T-cell (primary cell): ENCODE measurements at regions not wholly inside any gene's neighbourhood (a gene's known extent, or its start where the extent isn't known, plus 50 kb on each side); places are given as distances from the start of the nearest gene placed in this dataset.

Experiments used
- ATAC-seq, 4 experiments: fragments of 200-7000 bp in 3 of 4; fragments of 150-1000 bp in 1 of 4; cut with Tn5 transposase; replicated peaks in 1 of 4; 1 replicate in 3 of 4; 2 replicates in 1 of 4; pipeline ENCODE4 v1.10.0; 2021; ENCODE audit warnings: moderate library complexity in 3 of 4, mild to moderate bottlenecking in 2 of 4, moderate number of reproducible peaks in 1 of 4
- CTCF ChIA-PET, 2 donors: fragments of 300-600 bp; sonication (Branson Sonifier 250); formaldehyde crosslinking; loops; one replicate each; lab custom pipeline; 2022; ENCODE audit warnings: antibody characterized with exemption in 2 of 2; lab: Charles Lee
- POLR2A ChIA-PET, 2 donors: fragments of 300-600 bp; sonication (Branson Sonifier 250); formaldehyde crosslinking; loops; one replicate each; lab custom pipeline; 2022; ENCODE audit warnings: antibody characterized with exemption in 2 of 2; lab: Charles Lee
- DNase-seq, 35 experiments: peaks; one replicate each; pipeline versions ENCODE4 v3.0.0 to v3.0.0-alpha.2; 2013 to 2023
- H3K27ac ChIP-seq: one replicate; pipeline ENCODE4 v1.5.1; 2013; ENCODE audit warnings: low read length
- H3K27me3 ChIP-seq, 2 experiments: replicated peaks in 1 of 2; 1 replicate in 1 of 2; 2 replicates in 1 of 2; pipeline versions ENCODE4 v1.6.1 to v1.7.0; 2013; ENCODE audit warnings: low read length in 1 of 2, mixed read lengths in 1 of 2; ENCODE audit not compliant: control insufficient read depth in 2 of 2, insufficient read depth in 2 of 2; ENCODE audit errors: extremely low read depth in 1 of 2
- H3K36me3 ChIP-seq, 2 donors: 1 replicate in 1 of 2; 2 replicates in 1 of 2; pipeline versions ENCODE4 v1.6.1 to v1.7.0; 2013; ENCODE audit warnings: low read length in 1 of 2; ENCODE audit not compliant: control insufficient read depth in 2 of 2, insufficient read depth in 1 of 2; ENCODE audit errors: extremely low read depth in 1 of 2
- H3K4me1 ChIP-seq, 2 experiments: 1 replicate in 1 of 2; 2 replicates in 1 of 2; pipeline versions ENCODE4 v1.6.1 to v1.7.0; 2013; ENCODE audit warnings: low read length in 2 of 2, mixed read lengths in 1 of 2; ENCODE audit not compliant: insufficient read depth in 2 of 2, control insufficient read depth in 1 of 2; ENCODE audit errors: extremely low read depth in 1 of 2
- H3K4me3 ChIP-seq, 2 donors: 1 replicate in 1 of 2; 2 replicates in 1 of 2; pipeline versions ENCODE4 v1.5.1 to v1.7.0; 2013; ENCODE audit warnings: mild to moderate bottlenecking in 2 of 2, low read length in 1 of 2, moderate library complexity in 1 of 2; ENCODE audit not compliant: control insufficient read depth in 1 of 2; ENCODE audit errors: extremely low read depth in 1 of 2
- H3K9me3 ChIP-seq: 2 replicates; pipeline ENCODE4 v1.7.0; 2013
- H3K27ac Mint-ChIP-seq, 2 donors: one replicate each; pipeline ENCODE4 v1.8.0; 2020 to 2021; ENCODE audit warnings: mild to moderate bottlenecking in 2 of 2, mixed read lengths in 2 of 2
- H3K27me3 Mint-ChIP-seq, 2 donors: one replicate each; pipeline ENCODE4 v1.8.0; 2021 to 2022; ENCODE audit warnings: mixed read lengths in 2 of 2
- H3K36me3 Mint-ChIP-seq: one replicate; pipeline ENCODE4 v1.8.0; 2021; ENCODE audit warnings: mixed read lengths
- H3K4me1 Mint-ChIP-seq, 3 donors: one replicate each; pipeline ENCODE4 v1.8.0; 2020 to 2022; ENCODE audit warnings: mixed read lengths in 3 of 3, mild to moderate bottlenecking in 1 of 3
- H3K4me3 Mint-ChIP-seq, 3 donors: one replicate each; pipeline ENCODE4 v1.8.0; 2020 to 2022; ENCODE audit warnings: mild to moderate bottlenecking in 3 of 3, mixed read lengths in 3 of 3, moderate library complexity in 3 of 3
- H3K9me3 Mint-ChIP-seq, 3 donors: one replicate each; pipeline ENCODE4 v1.8.0; 2020 to 2022; ENCODE audit warnings: mixed read lengths in 3 of 3
- WGBS: methylation state at CpG from one replicate; pipeline ENCODE4 v1.1.5; 2013; ENCODE audit warnings: missing lambda C conversion rate; ENCODE audit not compliant: insufficient coverage; 5-methylcytosine and 5-hydroxymethylcytosine counted together

DNA sequence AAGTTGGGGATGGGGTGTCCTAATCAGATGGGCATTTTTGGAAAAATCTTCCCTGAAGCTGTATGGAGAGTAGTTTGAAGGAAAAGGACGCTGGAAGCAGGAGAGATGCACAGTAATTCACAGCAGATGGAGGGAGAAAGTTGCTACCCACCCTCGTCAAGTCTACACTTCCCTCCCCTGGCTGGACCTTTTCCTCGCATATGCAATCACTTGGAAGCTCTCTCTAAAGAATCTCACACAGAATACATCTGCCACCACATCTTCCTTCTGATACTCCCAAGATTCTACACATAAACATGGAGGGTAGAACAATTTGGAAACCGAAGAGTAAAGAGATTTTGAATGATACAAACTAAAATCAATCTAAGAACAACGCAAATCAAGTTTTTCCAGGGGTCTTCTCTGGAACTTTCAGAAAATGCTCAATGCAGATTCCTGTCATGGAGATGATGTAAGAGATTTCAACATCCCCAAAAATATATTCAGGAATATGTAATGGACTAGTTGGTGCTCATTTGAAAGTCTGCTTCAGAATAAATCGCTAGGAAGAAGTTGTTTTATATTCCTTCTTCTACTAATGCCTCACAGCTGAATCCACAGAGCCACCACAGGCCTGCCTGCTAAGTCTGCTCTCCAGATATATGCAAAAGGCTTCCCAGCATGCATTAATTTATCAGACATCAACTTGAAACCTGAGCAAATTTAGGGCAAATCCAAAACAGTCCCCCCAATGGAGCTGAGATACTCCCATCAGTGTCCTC is 291.5 kb downstream of the LRATD1 start:
- peaks cover 0 to 4% (median 4%) of the 10 kb centered on the region in 3 donors for H3K9me3 Mint-ChIP-seq
- no peaks in the 10 kb centered on the region for H3K4me1 Mint-ChIP-seq
- no peaks in the 10 kb centered on the region for H3K9me3 ChIP-seq
- no peaks in the 10 kb centered on the region for H3K36me3 ChIP-seq
- H3K36me3 Mint-ChIP-seq: no peaks in the 10 kb centered on the region
- H3K27me3 Mint-ChIP-seq: peaks cover 0 to 8% of the 10 kb centered on the region in 2 donors
- POLR2A ChIA-PET: no interaction called here
- H3K27me3 ChIP-seq: no peaks in the 10 kb centered on the region
- H3K27ac ChIP-seq: no peak overlapping the region
- no peak overlapping the region for H3K27ac Mint-ChIP-seq
- ATAC-seq (no peak), DNase-seq (no peak)
- H3K4me3 ChIP-seq: no peak overlapping the region
- no CpG with 5 or more reads among the region's 6 CpGs for WGBS
- H3K4me3 Mint-ChIP-seq: no peak overlapping the region
- no peaks in the 10 kb centered on the region for H3K4me1 ChIP-seq
- CTCF ChIA-PET: no interaction called here

GRCh38 chr2:14925471-14925870 is 293.0 kb downstream of the LRATD1 start:
- no CpG with 5 or more reads among the region's 3 CpGs for WGBS
- Histone ChIP-seq H3K27me3 (no peaks in the 10 kb centered on the region), H3K4me1 (no peaks in the 10 kb centered on the region), H3K27ac (no peak overlapping the region), H3K4me3 (no peak overlapping the region), H3K36me3 (no peaks in the 10 kb centered on the region), H3K9me3 (no peaks in the 10 kb centered on the region)
- Mint-ChIP-seq H3K4me3 (no peak overlapping the region), H3K27me3 (peaks cover 0 to 5% of the 10 kb centered on the region in 2 donors), H3K27ac (no peak overlapping the region), H3K4me1 (no peaks in the 10 kb centered on the region), H3K36me3 (no peaks in the 10 kb centered on the region), H3K9me3 (peaks cover 0 to 4% (median 4%) of the 10 kb centered on the region in 3 donors)
- DNase-seq (no peak), ATAC-seq (no peak)
- CTCF ChIA-PET: no interaction called here
- POLR2A ChIA-PET: no interaction called here

DNA sequence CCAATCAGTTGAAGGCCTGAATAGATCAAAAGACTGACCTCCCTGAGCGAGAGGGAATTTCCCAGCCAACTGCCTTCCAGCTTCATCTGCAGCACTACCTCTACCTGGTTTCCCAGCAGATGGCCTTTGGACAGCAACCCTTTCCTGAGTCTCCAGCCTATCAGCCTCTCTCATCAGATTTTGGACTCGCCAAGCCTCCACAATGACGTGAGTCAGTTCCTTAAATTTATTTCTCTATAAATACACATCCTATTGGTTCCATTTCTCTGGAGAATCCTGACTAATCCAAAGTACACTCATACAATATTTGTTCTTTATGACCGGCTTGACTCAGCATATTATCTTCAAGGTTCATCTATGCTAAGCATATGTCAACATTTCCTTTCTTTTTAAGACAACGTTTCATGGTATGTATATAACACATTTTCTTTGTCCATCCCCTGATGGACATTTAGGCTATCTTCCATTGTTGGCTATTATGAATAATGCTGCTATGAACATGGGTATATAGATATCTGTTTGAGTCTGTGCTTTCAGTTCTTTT is 294.6 kb downstream of the LRATD1 start:
- H3K36me3 ChIP-seq: no peaks in the 10 kb centered on the region
- Mint-ChIP-seq H3K4me3 (no peak overlapping the region), H3K9me3 (peaks cover 0 to 4% (median 4%) of the 10 kb centered on the region in 3 donors), H3K27me3 (peaks cover 0 to 1% of the 10 kb centered on the region in 2 donors), H3K4me1 (no peaks in the 10 kb centered on the region), H3K27ac (no peak overlapping the region), H3K36me3 (no peaks in the 10 kb centered on the region)
- no peaks in the 10 kb centered on the region for H3K4me1 ChIP-seq
- ChIA-PET POLR2A (no interaction called here), CTCF (no interaction called here)
- no peak overlapping the region for H3K27ac ChIP-seq
- H3K4me3 ChIP-seq: no peak overlapping the region
- WGBS: 79% methylated on average over 4 of the region's 5 CpGs
- ATAC-seq (no peak), DNase-seq (no peak)
- no peaks in the 10 kb centered on the region for H3K27me3 ChIP-seq
- no peaks in the 10 kb centered on the region for H3K9me3 ChIP-seq

DNA sequence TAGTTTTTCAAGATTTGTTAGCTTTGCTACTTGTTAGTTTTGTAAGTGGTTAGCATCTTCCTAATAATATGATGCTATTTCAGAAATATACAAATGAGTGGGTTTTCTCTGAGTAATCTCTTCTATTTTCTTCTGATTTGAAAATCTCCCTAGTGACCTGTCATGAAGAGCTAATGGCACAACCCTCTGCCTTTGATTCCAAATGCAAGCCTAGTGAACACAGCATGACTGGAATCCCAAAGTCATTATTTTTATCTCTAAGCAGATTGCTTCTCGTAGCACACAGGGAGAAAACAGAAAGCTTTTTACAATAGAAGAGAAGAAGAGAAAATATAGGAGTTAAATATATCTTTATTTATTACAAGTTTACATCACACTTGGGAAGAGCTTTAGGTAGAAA is 295.5 kb downstream of the LRATD1 start:
- ATAC-seq: no peak
- ChIA-PET POLR2A (no interaction called here), CTCF (interaction anchor here in 1 of 2 donors (0.6 kb wide), 1 partner anchor 1887 kb away, joined by 4 read pairs; no protein-coding TSS in a partner anchor)
- no peaks in the 10 kb centered on the region for H3K36me3 ChIP-seq
- H3K4me3 Mint-ChIP-seq: no peak overlapping the region
- H3K9me3 ChIP-seq: no peaks in the 10 kb centered on the region
- no CpG with 5 or more reads among the region's 1 CpG for WGBS
- no peak overlapping the region for H3K27ac ChIP-seq
- H3K27ac Mint-ChIP-seq: no peak overlapping the region
- H3K9me3 Mint-ChIP-seq: peaks cover 0 to 3% (median 3%) of the 10 kb centered on the region in 3 donors
- no peaks in the 10 kb centered on the region for H3K36me3 Mint-ChIP-seq
- H3K4me1 Mint-ChIP-seq: no peaks in the 10 kb centered on the region
- no peaks in the 10 kb centered on the region for H3K27me3 Mint-ChIP-seq
- no peak for DNase-seq
- no peak overlapping the region for H3K4me3 ChIP-seq
- no peaks in the 10 kb centered on the region for H3K4me1 ChIP-seq
- no peaks in the 10 kb centered on the region for H3K27me3 ChIP-seq

DNA sequence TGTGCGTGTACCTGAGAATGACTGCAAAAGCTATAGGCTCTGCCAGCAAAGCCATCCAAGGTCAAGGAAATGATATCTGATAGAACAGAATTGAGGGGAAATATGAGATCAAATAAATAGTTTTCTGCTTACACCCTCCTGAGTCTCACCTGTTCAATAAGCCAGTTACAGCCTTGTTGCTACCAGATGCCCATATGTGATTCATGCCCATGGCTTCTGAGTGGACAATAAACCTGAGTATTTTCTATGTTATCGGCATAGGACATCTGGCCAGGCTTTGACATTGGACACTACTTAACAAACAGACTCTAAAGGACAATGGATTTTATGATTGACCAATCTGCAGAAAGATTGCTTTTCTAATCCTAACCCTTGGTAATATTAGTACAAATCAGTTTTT is 297.9 kb downstream of the LRATD1 start:
- no peak overlapping the region for H3K4me3 ChIP-seq
- peaks cover 0 to 3% of the 10 kb centered on the region in 2 donors for H3K27me3 Mint-ChIP-seq
- H3K36me3 ChIP-seq: no peaks in the 10 kb centered on the region
- no peaks in the 10 kb centered on the region for H3K9me3 ChIP-seq
- no peak overlapping the region for H3K27ac Mint-ChIP-seq
- H3K36me3 Mint-ChIP-seq: no peaks in the 10 kb centered on the region
- no peak for DNase-seq
- no CpG with 5 or more reads among the region's 2 CpGs for WGBS
- H3K27ac ChIP-seq: no peak overlapping the region
- H3K9me3 Mint-ChIP-seq: no peaks in the 10 kb centered on the region
- no peaks in the 10 kb centered on the region for H3K27me3 ChIP-seq
- H3K4me1 Mint-ChIP-seq: no peaks in the 10 kb centered on the region
- POLR2A ChIA-PET: no interaction called here
- CTCF ChIA-PET: no interaction called here
- ATAC-seq: no peak
- H3K4me1 ChIP-seq: no peaks in the 10 kb centered on the region
- no peak overlapping the region for H3K4me3 Mint-ChIP-seq

DNA sequence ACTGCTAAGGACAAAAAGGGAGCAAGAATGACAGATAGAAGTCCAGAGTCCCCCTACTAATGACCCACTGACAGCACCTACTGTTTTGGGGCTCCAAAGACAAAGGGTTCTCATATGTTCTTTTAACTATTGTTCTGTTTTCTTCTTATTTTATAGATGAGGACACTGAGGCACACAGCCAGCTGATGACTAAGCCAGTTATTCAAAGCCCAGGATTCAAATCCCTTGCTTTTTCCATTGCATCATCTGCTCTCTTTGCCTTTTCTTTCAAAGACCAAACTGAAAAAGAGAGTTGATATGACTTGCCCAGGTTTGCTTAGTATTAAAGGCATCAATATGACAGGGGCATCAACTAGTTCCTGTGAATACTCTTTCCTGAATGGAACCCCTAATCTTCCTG is 299.8 kb downstream of the LRATD1 start:
- Mint-ChIP-seq H3K4me1 (no peaks in the 10 kb centered on the region), H3K9me3 (peaks cover 6 to 10% (median 6%) of the 10 kb centered on the region in 3 donors), H3K27ac (no peak overlapping the region), H3K4me3 (no peak overlapping the region), H3K27me3 (peaks cover 0 to 6% of the 10 kb centered on the region in 2 donors), H3K36me3 (no peaks in the 10 kb centered on the region)
- Histone ChIP-seq H3K4me3 (no peak overlapping the region), H3K27ac (no peak overlapping the region), H3K36me3 (no peaks in the 10 kb centered on the region), H3K9me3 (no peaks in the 10 kb centered on the region), H3K4me1 (no peaks in the 10 kb centered on the region), H3K27me3 (no peaks in the 10 kb centered on the region)
- ChIA-PET POLR2A (no interaction called here), CTCF (no interaction called here)
- DNase-seq: no peak
- no peak for ATAC-seq
